ENCODE measurements at regions not wholly inside any gene's neighbourhood (a gene's known extent, or its start where the extent isn't known, plus 50 kb on each side); places are given as distances from the start of the nearest gene placed in this dataset.

DNA sequence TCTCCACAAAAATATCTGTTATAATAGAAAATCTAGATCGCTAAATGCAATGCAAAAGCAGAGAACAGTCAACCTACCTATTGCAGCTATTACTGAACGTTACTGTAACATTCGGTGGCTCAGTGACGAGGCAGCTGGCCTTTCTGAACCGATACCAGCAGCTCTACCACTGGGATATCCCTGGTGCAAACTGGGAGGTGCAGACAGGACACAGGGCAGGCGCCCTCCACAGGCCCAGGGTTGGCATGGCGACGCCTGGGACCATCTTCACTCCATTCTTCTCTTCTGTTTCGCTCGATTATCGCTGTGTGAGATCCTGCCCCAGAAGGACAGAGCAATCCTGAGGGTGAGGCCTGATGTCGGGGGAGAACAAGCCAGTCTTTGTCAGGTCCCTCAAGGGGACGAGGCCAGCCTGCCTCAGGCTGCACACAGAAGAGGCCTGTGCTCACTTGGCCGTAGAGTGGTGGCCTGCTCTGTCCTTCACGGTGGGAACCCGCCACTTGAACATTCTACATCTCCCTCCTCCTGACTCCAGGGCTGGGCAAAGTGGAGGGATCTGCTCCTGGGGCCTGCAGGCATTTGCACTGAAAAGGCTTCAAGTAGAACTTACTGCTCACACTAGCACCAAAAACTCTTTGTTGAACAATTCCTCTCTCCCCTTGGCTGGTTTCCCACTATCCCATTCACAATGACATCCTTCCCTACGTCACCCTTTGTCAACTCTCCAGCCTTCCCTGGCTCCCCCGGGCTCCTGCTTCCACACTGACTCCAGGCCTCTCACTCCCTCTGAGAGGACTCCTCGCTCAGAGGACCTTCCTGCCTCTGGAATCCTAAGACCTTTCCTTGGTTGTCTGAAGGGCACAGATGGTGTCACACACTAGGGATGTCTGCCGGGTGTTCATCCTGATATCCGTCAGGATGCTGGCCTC is 49.7 kb downstream of the CYRIA start:
- DNase-seq, result peak; percentile 49

DNA sequence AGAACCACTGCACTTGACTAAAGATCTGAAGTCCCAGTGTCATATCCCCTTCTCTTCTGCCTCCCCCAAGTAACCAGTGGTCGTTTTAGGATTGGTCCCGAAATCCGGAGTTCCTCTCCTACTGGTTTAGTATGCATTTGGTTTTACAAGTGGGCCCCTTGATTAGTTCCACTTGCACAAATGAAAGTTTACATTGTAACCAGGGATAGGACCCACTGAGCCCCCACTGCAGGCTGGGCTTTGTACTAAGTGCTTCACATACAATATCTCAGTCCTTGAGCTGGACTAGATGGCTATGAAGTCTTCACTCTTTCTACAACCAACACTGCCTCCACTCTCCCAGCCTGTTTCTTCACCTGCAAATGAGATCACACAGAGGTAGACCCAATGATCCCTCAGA is 50.4 kb downstream of the CYRIA start:
- no peak for DNase-seq

DNA sequence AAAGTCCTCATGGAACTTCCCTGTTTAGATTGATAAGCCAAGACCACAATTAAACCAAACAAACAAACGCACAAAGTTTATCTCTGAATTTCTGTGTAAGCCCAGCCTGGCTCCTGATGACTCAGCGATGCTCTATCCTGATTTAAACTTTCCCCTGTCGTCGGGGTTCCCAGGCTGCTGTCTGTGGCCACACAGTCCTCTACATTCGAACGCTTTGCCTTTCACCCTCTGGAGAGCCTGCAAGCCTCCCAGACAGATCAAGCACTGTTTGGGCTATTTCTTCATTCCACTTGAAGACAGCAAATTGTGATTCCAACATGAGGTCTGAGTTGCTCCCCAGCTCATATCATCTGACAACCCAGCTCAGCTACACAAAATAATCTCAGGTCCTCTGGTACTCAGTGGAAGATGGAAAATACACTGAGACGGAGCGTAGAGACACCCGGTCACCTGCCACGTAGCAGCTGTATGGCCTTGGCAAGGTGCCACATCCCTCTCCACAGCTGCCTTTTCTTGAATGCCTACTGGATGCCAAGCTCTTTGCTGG is 51.2 kb downstream of the CYRIA start:
- DNase-seq, result no peak

DNA sequence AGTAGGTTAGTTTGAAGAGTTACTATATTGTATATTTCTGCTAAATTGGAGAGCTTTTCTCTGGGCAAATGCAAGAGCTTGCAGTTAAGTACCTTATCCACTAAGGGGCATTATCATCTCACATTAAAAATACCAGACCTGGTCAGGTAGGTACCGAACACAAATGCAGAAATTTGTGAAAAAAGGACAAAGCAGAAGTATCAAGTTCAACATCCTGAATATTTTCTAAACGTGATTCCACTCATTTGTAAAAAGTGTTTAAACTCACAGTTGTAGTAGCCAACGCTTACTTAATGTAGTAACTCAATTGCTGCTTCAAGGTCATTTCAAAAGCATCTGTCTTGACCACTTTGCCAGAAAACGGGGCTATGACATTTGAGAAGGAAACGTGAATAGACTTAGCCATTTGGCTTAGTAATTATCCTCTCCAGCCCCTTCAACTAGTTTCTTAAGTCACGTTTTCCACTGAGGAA is 52.1 kb downstream of the CYRIA start:
- DNase-seq, result peak; percentile 40

DNA sequence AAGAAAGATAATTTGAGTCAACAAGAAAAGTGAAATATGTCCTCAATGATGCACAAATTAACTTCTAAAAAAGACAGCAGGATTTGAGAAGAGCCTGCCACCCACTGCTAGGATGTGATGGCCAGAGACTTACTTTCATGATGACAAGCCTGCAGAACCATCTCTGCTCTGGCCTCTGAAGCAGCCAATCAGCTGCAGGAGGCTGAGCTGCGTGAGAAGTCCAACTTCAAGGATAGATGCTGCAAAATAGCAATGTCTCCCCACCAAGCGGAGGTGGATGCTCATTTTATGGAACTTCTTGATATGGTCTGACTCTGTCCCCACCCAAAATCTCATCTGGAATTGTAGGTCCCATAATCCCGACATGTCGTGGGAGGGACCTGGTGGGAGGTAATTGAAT is 53.1 kb downstream of the CYRIA start:
- no peak for DNase-seq

DNA sequence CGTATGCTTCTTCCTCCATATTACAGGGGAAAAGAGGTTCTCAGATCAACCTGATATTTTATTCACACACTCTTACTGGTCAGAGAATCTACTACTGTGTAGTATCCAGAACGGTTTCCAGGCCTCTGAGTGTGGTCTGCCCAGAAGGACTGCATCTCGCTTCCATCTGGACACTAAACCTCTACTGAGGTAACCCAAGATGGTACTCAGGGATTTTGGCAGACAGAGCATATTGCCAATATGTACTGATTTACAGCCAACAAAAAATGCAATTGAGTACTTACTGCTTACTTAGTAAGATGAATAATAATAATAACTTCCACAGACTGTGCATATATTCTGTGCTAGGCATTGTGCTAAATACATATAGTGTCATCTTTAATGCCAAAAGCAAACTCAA is 55.8 kb downstream of the CYRIA start:
- DNase-seq, result no peak

DNA sequence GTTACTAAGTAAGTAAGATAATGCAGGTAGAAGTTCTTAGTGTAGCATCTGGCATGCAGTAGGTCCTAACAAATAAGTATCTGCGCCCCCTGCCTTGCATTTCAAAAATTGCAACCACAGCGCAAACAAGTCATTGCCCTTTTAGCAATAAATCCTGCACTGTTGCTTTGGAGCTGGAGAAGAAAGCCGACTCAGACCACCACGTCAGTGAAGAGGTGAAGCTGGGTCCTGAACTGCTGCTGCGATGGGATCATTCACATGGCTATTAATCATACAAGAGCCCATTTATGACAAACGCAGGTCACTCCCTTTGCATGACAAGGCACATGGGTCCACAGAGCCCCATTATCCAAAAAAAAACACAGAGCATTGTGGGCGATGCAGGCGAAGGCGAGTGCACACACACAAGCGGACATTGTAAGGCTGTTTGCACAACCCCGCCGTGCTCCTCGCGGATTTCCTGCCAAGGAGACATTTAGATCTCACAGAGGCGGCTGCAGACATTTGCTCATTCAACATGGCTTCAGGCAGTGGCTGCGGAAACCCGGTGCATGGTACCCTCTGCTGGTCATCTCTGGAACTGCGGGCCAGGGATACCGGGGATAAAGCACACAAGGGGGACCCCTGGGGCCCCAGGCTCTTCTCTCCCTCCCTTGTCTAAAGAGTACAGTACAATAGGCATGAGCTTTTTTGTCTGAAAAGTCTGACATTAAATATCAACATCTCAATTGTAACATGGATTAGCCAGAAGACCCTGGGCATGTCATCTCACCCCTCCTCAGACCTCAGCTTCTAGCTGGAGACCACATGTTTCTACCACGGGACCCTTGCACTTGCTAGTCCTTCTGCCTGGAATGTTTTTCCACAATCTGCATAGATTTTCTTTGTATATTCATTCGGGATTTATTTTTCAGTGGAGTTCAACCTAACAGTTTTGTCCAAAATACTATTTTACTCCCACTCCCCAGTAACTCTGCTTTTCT is 56.7 kb downstream of the CYRIA start:
- DNase-seq, result peak; percentile 80

DNA sequence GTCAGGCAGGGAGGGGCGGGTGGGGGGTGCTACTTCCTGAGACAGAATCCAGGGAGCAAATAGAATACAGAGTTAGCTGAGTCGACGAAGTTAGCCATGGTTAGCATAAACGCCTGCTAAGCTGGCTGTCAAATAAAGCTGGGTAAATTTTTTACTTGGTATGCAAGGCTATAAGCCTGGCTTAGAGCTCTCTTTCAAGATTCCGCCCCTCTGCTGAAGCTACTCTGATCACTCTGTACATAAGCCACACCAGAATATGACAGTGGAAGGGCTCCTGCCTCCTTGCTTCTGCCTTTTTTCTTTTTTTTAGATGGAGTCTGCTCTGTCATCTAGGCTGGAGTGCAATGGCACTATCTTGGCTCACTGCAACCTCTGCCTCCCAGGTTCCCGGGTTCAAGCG is 58.3 kb downstream of the CYRIA start:
- no peak for DNase-seq

DNA sequence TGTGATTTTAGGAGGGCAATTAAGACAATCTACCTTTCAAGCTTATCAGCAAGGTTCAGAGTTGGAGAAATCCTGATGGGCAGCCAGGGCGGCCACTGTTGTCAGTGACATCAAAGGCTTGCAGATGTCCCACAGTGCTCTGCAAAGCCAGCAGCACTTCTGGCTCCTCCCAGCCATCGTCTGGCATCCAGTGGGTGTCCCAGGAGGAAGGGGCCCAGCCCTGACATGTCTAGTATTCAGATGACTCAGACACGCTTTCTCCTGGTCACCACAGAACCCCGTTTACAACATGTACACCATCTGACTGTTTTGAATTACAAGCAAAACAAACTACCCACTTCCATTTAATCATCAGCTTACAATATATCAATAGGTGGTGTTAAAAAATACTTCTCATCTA is 61.4 kb downstream of the CYRIA start:
- DNase-seq, result no peak

DNA sequence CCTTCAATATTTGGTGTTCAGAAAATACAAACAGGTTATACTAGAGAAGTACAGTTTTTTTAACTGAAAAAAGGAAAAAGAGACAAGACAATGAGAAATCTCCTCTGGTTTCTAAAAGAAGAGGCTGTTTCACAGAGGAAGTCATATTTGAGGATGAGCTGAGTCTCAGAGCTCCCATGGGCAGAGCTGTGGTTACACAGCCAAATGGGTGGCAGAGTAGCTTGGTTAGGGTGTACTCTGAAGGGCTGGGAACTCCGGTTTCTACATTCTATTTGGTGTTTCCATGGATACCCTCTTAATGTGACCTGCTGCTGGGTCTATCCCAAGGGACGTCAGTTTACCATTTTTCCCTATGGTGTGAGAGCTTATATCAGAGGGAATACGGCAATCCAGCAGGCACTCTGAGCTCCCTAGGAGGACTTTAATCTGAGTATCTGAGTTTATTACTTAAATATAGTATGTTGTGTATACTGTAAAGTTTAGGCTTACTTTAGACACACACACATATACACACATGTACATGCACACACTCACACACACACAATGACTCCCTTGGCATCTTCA is 74.2 kb downstream of the CYRIA start:
- no peak for DNase-seq

DNA sequence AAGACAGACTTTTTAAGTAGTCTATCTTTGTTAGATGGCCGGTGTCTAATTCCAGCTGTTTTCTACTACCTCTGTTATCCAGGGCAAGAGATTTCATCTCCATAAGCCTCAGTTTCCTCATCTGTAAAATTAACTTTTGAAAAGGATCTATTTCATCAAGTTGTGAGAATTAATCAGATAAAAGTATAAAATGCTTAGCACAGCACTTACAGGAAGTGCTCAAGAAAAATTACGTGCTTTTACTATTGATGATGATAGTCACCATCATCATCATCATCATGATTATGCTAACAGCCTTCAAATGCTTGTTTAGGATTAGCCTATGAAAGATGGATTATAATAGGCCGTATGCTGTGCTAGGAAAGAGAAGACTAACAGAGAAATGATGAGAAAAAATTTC is 76.2 kb downstream of the CYRIA start:
- no peak for DNase-seq

DNA sequence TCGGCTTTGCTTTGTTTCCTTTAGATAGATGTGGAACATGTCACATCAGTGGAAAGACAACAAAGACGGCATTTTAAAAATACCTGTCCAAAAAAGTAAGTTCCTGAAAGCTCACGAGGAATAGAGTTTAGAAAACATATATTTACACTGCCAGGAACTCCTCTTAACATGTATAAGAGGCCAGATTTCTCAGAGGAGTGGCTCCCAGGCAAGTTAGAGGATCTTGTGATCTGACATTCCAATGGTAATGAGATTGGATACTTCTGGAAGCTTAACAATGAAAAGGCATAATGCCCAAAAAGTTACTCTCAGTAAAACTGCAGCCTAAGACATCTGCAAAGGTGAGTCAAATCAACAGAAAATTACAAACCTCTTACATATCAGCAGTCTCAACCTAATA is 77.1 kb downstream of the CYRIA start:
- DNase-seq, result no peak

DNA sequence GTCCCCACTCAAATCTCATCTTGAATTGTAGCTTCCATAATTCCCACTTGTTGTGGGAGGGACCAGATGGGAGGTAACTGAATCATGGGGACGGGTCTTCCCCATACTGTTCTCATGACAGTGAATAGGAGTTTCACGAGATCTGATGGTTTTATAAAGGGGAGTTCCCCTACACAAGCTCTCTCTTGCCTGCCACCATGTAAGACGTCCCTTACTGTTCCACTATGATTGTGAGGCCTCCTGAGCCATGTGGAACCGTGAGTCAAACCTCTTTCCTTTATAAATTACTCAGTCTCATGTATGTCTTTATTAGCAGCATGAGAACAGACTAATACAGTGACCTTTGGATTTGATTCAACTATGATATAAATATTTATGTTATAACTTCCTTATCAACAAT is 78.0 kb downstream of the CYRIA start:
- DNase-seq, result no peak

DNA sequence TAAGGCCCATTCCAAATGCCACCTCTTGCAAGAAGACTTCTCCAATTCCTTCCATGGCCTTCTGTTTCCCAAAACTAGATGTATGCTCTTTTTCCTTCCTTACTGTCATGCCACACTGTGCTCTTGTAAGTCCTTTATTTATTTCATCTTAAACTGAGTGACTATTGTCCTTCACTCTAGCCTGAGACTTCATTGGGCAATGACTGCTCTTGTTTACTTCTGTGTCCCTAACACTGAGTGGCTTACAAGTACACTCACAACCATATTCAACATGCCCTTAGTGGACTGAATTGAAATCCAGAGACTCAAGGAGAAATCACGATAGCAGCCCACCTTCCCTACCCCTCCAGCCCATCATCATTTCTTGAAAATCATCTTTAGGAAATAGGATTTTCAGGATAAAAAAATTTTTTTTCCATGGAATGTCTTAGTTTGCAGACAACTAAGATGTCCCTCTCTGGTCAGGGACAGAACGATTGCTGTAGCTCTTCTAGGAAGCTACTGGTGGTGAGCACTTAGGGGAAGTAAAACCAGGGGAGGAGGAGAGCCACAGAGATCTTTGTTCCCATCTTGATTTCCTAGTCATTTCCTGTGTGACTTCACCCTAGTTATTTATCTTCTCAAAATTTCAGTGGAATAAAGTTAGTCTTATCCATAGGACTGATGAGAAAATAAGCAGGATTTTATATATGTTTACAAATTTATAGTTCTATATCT is 80.7 kb downstream of the CYRIA start:
- DNase-seq, result no peak

DNA sequence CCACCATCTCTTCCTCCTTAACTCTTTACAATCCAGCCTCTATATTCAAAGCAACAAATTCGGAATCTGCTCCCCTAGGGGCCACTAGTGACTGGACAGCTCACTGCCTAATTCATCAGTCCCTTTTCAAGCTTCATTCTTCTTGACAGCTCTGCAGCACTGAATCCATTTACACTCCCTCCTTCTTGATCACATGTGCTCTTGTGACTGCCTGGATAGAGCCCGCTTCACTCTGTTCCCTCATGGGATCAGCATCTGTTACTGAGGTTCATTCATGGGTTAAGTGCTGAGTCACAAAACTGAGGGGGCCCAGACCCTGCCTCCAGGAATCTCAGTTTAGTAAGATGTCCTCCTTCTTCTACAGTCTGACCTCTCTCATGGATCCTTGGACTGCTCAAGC is 81.5 kb downstream of the CYRIA start:
- no peak for DNase-seq

DNA sequence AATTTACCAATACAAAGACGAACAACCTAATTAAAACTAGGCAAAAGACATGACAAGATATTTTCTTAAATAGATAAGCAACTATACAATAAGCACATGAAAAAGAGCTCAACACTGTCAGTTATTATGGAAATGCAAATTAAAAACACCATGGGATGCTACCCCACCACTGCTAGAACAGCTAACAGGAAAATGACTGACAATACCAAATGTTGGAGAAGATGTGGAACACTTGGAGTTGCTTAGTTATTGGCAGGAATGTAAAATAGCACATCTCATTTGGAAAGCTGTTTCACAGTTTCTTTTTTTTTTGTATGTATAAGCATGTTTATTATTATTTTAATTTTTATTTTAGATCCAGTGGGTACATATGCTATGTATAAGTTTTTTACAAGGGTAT is 84.4 kb downstream of the CYRIA start:
- no peak for DNase-seq

DNA sequence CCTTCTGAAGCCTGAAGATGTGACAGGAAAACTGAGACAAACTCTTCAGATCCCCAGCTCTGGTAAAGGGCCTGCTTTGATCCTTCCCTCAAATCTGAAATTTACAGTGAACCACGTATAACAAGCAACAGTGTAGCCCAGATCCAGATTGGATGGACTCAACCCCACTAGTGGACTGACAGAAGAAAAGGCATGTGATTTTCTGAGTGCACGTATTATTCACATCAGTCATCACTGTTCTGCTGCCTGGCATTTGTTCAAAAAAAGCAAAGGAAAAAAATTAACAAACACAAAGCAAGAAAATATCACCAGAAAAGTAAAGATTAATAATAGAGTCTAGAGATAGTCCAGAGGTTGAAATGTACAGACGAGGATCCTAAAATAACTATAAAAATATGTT is 87.6 kb downstream of the CYRIA start:
- DNase-seq, result no peak

DNA sequence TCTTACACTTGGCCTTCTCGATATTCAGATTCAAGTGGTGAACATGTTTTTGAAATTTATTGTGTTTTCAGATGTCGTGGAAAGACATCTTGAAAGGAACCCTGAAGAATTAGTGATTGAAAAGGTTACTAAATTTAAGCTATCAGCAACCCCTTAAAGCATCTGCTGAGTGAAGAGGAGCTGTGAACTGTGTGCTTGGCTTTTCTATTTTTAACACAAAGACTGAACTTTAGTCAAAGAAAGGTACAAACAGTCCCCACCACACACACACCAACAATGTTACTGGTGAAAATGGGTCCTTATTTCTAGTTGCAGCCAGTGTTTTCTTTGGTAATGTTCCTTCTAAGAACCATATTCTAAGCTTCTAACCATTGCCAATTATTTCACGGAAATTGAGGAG is 95.1 kb downstream of the CYRIA start:
- no peak for DNase-seq

DNA sequence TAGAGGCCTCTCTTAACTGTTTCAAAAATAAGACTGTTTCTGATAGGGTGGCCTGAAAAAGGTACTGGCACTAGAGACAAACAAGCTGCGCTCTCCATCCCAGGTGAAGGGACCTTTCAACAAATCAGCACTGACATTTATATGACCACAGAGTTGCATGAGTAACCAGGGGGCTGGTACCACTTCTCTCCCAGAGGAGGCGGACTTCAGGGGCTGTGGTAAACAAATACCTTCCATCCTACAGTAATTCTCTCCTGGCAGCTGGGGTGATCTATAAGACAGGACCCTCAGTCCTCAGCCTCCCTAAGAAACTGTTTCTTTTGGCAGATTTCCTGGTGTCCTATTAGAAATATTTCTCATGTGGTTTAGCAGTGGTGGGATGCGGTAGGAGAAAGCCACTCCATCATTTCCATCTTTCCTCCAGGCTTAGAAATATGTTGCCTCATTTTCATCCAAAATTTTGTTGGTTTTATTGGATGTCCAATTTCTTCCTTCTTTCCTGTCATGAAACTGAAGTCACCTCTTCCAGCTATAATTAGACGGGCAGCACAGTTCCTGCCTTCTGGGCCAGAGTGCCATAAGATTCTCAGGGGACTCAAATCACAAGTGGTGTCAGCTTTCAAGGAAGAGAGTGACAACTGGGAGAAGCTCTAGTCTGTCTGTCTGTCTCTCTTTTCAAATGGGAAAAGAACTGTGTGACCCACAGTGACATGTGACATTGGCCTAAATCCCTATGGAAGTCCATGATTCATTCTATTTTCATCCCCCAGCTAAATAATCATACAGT is 96.4 kb downstream of the CYRIA start:
- no peak for DNase-seq

DNA sequence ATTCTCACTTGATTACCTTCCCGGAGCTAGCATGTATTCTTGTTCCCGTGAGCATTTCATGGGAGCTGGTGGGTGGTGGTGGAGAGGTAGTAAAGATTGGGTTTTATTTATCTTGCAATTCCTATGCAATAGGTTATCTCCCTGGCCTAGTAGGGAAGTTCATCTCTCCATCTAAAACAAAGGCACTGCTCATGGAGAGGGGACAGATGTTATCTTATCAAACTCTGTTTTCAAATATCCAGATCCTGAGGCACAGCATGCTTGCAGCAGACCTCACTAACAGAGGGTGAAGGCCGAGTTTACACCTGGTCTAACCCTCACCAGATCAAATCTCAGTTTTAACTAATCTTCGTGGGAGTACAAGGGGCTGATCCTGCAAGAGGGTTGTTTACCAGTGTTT is 98.9 kb downstream of the CYRIA start:
- DNase-seq, result no peak

DNA sequence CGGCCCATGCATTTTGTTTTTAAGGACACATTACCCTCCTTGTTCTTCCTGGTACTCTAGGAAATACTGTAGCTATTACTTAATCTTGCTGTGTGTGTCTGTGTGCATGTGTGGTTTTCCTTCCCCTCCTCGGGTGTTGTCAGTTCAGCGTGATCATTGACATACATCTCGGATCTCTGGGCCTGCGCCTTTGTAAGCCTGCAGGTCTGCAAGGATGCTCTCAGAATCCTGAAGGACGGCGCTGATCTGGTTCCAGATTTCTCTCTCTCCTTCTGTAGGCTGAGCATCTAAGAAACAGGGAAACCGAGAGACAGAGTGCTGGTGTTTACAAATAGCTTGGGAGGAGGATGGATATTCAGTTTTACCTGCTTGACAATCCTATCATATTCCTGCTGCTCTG is 100.2 kb downstream of the CYRIA start:
- no peak for DNase-seq
